ENCODE measurements at regions not wholly inside any gene's neighbourhood (a gene's known extent, or its start where the extent isn't known, plus 50 kb on each side); places are given as distances from the start of the nearest gene placed in this dataset.

GRCh38 chr2:32895424-32895823 is 51.3 kb upstream of the LTBP1 start:
- no peak overlapping the region for H2AFZ ChIP-seq (ENCODE audit: insufficient read depth, low read length, poor library complexity)
- H3K4ac ChIP-seq (ENCODE audit: low read depth, low read length), result no peak overlapping the region
- H4K12ac ChIP-seq (ENCODE audit: low read depth, low read length), result no peak overlapping the region
- H3K36me3 ChIP-seq (ENCODE audit: control insufficient read depth in 1 of 2, insufficient read depth in 2 of 2, low read length in 2 of 2), result no peaks in the 10 kb centered on the region
- peak in 1 of 2 donors; percentile 13 for DNase-seq
- H2BK120ac ChIP-seq (ENCODE audit: insufficient read depth, low read length, poor library complexity), result no peak overlapping the region
- no peak overlapping the region for H2AK5ac ChIP-seq (ENCODE audit: low read length)
- no peak overlapping the region for H3K23ac ChIP-seq (ENCODE audit: low read length)
- no peak overlapping the region for H3K4me2 ChIP-seq (ENCODE audit: low read length)
- H4K8ac ChIP-seq (ENCODE audit: low read depth, low read length), result no peak overlapping the region
- no peak overlapping the region for H3K14ac ChIP-seq (ENCODE audit: low read length)
- H3K9me3 ChIP-seq (ENCODE audit: insufficient read depth, low read depth, low read length), result no peaks in the 10 kb centered on the region
- H3K4me1 ChIP-seq (ENCODE audit: control insufficient read depth in 1 of 2, insufficient read depth in 2 of 2, low read length in 2 of 2), result no peaks in the 10 kb centered on the region
- no peaks in the 10 kb centered on the region for H3K79me1 ChIP-seq (ENCODE audit: low read length)
- H3K18ac ChIP-seq (ENCODE audit: low read length), result no peak overlapping the region
- H2BK5ac ChIP-seq (ENCODE audit: low read depth, low read length, poor library complexity), result no peak overlapping the region
- H3K4me3 ChIP-seq (ENCODE audit: low read depth, low read length), result no peak overlapping the region
- H3K9ac ChIP-seq (ENCODE audit: low read length), result no peak overlapping the region
- WGBS (ENCODE audit: extremely low coverage, insufficient coverage, insufficient read length), result no CpG with 5 or more reads among the region's 1 CpG
- no peak overlapping the region for H2BK12ac ChIP-seq (ENCODE audit: low read length)
- H3K27ac ChIP-seq (ENCODE audit: low read depth, low read length), result no peak overlapping the region
- H3K79me2 ChIP-seq (ENCODE audit: control insufficient read depth, insufficient read depth, low read length, poor library complexity), result no peaks in the 10 kb centered on the region
- H4K91ac ChIP-seq (ENCODE audit: low read depth, low read length), result no peak overlapping the region
- H3K27me3 ChIP-seq (ENCODE audit: insufficient read depth, low read length), result no peaks in the 10 kb centered on the region
